SW480 (cell line): ENCODE measurements at regions not wholly inside any gene's neighbourhood (a gene's known extent, or its start where the extent isn't known, plus 50 kb on each side); places are given as distances from the start of the nearest gene placed in this dataset.

Experiments
- DNase-seq: peaks from one replicate; pipeline ENCODE4 v3.0.0-alpha.2; 2016; ENCODE audit warnings: low spot score

GRCh38 chr16:54724346-54724925 is 206.2 kb upstream of the IRX5 start:
- DNase-seq, result no peak

- no peak for DNase-seq
Measured at GRCh38 chr16:54722210-54722676, 208.4 kb upstream of the IRX5 start.

DNA sequence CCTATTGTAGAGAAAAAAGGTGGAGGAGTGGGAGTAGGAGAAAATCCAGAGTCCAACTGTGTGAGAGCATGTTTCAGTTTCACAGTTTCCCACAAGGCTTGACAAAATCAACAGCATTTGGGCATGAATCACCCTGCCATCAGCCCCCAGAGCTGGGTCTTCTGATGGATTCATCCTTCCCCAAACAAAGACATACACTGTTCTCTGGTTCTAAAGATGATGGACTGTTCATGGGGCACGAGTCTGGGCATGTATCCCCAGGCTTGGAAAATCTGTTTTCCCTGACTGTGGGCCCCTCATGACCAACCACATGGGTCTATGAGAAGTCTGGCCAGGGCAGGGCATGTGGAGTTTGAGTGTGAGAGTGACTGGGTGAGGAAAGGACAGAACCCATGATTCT is 210.4 kb upstream of the IRX5 start:
- DNase-seq, result no peak

GRCh38 chr16:54719624-54720023 is 211.0 kb upstream of the IRX5 start:
- no peak for DNase-seq

DNA sequence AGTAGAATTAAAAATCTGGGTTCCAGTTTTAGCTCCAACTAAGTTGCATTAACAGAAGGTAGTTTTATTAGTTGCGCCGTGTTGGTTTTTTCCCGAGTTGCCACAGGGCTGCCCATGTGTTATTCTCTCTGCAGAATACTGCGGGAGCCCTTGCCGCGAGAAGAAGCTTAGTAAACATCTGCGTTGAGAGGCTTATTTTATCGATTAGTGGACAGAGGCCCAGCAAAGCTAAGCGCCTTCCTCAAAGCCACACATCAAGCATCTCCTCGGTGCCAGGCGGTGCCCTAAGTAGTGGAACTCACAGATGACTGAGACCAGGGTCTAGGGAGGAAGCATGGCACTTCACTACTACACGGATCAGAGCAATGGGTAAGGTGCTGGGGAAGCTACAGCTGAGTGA is 212.3 kb upstream of the IRX5 start:
- DNase-seq, result no peak

GRCh38 chr16:54715011-54715410 is 215.7 kb upstream of the IRX5 start:
- DNase-seq, result no peak

- no peak for DNase-seq
Measured at GRCh38 chr16:54712866-54713265, 217.8 kb upstream of the IRX5 start.

DNA sequence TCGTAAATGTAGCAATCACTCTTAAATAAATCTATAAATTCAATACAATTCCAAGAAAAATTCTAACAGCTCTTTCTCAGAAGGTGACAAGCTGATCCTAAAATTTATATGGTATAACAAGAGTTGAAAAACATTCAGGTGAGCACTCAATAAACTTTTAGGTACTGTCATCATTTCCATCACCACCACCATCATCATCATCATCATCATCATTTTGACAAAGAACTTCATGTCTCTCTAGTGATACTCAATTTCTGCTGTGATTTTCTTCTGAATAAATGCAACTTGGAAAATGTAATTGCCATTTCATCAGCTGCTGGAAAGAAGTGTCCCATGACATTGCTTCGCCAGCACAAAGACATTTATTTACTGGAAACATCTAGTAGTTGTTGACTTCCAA is 222.9 kb upstream of the IRX5 start:
- no peak for DNase-seq

DNA sequence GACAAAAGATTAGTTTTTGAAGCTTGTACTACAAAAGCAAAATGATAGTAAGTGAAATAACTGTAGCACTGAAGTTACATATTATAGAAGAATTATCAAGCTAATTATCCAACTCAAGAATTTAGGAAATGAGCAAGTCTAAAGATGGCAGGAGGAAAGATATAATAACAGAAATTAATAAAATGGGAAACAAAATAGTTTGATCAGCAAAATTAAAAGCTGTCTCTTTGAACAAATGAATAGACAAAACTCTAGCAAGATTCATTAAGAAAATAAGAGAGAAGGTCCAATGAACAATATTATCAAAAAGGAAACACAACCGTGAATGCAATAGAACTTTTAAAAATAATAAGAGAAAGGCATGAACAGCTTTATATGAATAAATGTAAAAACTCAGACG is 224.3 kb upstream of the IRX5 start:
- no peak for DNase-seq

DNA sequence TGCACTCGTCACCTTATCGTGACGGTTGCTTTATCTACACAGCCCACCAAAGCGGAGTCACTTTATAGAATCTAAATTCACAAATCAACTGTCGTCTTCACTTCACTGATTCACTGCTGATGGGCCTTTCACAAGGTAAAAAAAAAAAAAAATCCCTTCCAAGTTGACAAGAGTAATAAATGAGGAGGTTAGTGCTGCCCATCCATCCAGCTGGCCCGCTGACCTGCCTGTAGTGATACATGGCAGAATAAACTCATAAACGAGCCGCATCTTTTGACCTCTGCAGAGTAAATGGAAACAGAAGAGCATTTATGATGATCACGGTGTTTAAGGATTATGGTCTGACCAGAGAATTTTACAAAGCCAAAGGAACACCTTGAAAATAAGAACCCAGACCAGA is 227.3 kb upstream of the IRX5 start:
- DNase-seq, result no peak

DNA sequence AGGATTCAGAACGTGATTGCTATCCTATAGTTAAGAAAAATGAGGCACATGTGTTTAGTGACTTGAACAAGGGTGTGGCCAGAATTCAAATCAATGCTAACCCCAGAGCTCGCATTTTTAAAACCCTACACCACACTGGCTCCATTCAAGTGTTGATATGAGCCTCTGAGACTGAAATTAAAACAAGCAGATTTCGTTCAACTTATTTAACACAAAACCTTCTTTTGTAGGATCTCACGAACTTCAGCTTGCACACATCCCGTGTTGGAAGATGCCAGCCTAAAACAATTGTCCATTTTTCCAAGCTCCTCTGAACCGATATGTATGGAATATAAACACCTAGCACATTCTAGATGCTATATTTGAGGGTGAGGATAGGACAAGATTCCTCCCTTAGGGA is 231.0 kb upstream of the IRX5 start:
- no peak for DNase-seq

DNA sequence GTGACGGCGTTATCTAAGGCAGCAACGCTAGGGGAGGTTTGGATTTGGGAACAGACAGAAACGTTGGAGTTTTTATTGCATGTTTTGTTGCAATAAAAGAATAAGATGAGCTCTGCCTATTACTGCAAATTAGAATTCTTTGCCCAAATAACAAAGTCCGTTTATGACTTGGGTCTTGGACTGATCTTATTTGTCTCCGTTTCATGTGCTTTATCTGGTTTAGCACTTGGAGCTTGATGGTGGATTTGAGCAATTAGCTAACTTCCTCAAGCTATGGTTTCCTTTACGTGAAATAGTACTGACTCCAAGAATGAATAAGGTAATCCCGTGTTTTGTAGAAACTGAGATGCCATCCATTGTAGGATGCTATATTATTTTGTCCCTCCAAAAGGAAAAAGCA is 233.0 kb upstream of the IRX5 start:
- no peak for DNase-seq

DNA sequence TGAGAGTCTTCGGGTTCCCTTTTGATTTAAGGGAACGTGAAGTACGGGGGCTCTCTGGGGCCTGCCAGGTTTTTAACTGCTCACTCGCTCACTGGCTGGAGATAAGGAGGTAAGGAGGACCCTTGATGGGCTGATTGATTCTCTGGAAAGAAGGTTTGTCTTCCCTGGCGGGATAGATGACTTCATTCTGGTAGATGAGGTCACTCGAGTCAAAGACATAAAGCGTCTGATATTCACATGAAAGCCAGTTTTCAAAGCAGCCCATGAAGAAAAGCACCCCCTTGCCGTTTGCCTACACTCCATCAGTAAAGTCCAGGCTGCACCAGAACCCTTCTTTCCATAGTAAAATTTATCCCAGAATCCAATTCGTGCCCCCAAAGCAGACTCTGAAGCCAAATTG is 233.7 kb upstream of the IRX5 start:
- no peak for DNase-seq

GRCh38 chr16:54696522-54696921 is 234.1 kb upstream of the IRX5 start:
- no peak for DNase-seq

GRCh38 chr16:54694651-54695050 is 236.0 kb upstream of the IRX5 start:
- DNase-seq, result no peak

- DNase-seq, result no peak
Measured at GRCh38 chr16:54693864-54694263, 236.8 kb upstream of the IRX5 start.

DNA sequence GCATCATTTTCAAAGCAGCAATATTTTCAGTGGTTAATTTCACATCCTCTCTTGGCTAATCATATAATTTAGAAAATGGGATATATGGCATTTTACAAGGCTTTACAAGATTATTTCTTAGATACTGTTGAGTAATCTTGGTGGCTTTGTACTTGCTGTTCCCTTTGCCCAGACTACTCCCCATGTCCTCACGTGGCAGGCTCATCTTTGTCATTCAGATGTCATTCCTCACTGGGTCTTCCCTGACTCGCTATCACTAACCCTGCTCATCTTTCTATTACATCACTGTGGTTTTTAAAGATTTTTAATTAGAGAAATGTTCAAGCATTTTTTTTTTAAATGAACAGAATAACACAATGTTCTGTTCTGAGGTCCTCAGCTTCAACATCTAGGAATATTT is 240.0 kb upstream of the IRX5 start:
- no peak for DNase-seq

GRCh38 chr16:54690306-54690705 is 240.4 kb upstream of the IRX5 start:
- no peak for DNase-seq

- no peak for DNase-seq
Measured at GRCh38 chr16:54689072-54689865, 241.4 kb upstream of the IRX5 start.

DNA sequence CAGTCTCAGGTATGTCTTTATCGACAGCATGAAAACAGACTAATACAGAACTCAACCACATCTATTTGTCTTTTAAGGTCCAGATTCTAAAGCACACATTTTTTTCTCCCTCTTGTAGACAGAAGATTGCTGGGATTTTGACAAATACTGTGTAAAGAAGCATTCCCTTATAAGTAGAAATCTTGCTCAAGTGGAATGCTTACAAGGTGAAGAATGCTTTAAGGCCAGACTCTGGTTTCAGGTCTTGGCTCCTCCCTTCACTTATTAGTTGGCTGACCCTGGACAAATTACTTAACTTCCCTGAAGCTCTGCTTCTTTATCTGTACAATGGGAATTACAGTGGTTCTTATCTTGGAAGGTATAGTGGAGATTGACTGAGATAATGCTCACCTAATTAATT is 242.3 kb upstream of the IRX5 start:
- DNase-seq, result no peak

DNA sequence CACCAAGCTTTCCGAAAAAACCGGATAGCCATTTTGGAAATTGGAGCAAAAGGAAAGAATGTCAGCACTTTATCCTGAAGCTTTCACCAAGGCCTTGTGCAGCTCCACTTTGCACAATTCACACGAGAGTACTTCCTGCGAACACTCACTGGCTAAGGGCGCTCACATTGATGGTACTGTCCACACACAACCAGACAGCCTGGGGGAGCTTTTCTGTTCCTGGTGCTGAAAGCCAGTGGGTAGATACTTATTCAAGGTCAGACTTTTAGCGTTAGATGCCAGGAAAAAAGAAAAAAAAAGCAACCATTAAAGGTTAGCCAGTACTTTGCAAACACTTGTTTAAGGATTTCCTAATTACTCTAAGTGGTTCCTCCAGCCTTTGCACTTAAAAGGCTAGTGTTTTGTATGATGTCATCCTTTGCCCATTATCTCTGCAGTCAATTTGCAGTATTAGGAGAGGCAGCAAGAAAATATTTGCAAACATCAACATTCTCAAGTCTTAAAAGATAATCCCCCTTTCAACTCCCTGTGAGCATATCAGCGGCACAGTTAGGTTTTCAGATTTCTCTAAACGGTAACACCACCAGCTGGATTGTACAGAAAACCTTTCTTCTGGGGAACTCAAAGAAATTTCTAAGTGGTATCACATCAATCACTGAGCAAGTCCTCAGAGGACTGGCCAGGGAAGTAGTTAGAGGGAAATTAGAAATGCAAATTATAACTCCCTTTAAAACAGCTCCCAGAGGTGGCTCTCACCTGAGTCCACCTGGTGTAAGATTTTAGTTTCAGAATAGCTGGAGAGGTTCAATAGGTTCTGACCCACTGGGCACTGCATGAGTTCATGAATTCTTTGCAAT is 243.4 kb upstream of the IRX5 start:
- no peak for DNase-seq

DNA sequence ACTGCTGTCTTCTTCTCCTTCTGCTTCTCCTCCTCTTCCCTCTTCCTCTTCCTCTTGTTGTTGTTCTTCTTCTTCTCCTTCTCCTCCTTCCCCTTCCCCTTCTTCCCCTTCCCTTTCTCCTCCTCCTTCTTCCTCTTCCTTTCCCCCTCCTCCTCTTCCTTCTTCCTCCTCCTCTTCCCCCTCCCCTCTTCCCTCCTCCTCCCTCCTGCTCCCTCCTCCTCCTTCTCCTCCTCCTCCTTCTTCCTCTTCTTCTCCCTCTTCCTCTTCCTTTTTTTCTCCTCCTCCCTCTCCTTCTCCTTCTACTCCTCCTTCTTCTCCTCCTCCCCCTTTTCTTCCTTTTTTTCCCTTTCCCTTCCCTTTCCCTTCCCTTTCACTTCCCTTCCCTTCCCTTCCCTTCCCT is 245.0 kb upstream of the IRX5 start:
- DNase-seq, result no peak

DNA sequence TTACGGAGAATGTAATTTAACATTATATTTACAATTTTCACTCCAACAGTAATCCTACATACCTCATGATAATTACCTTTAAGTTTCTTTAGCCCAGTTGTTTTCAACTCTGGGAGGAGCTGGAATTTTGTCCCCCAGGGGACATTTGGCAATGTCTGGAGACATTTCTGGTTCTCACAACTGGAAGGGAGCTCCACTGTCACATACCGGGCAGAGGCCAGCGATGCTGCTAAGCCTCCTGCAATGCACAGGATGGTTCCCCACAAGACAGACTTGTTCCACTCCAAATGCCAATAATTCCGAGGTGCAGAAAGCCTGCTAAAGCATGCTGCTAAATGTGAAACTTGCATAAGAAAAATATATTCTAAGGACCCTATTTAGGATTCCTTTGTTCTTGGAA is 251.1 kb upstream of the IRX5 start:
- DNase-seq, result no peak
